ENCODE measurements at regions not wholly inside any gene's neighbourhood (a gene's known extent, or its start where the extent isn't known, plus 50 kb on each side); places are given as distances from the start of the nearest gene placed in this dataset.

DNA sequence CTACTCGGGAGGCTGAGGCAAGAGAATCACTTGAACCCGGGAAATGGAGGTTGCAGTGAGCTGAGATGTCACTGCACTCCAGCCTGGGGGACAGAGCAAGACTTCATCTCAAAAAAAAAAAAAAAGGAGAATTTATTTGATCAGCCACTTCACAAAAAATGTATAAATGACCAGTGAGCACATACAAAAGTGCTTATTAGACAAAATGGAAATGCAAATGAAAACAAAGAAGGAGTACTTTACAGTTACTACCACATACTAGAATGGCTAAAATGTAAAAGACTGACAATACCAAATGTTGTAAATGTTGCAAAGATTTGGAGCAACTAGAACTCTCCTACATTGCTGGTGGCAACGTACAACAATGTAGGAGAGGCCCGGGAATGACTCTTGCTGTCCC lies 241.8 kb upstream of the SOX9 start:
- TF ChIP-seq, protein P1, sequence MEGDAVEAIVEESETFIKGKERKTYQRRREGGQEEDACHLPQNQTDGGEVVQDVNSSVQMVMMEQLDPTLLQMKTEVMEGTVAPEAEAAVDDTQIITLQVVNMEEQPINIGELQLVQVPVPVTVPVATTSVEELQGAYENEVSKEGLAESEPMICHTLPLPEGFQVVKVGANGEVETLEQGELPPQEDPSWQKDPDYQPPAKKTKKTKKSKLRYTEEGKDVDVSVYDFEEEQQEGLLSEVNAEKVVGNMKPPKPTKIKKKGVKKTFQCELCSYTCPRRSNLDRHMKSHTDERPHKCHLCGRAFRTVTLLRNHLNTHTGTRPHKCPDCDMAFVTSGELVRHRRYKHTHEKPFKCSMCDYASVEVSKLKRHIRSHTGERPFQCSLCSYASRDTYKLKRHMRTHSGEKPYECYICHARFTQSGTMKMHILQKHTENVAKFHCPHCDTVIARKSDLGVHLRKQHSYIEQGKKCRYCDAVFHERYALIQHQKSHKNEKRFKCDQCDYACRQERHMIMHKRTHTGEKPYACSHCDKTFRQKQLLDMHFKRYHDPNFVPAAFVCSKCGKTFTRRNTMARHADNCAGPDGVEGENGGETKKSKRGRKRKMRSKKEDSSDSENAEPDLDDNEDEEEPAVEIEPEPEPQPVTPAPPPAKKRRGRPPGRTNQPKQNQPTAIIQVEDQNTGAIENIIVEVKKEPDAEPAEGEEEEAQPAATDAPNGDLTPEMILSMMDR (IDR thresholded peaks at IDR 0.05), result no peak
- TF ChIP-seq POLR2A (IDR thresholded peaks at IDR 0.05), result no peak

Measured in stomach (tissue), 4 donors.